ENCODE measurements at regions not wholly inside any gene's neighbourhood (a gene's known extent, or its start where the extent isn't known, plus 50 kb on each side); places are given as distances from the start of the nearest gene placed in this dataset.

GRCh38 chr4:38585871-38586270 lies 78.1 kb upstream of the KLF3 start:
- TF ChIP-seq SPI1 (IDR thresholded peaks at IDR 0.05; ENCODE audit: borderline replicate concordance, low read depth) (0 out of 2 replicates have a peak, but pooled peaks have one; percentile 19), REST (IDR thresholded peaks at IDR 0.05; ENCODE audit: insufficient replicate concordance, low read depth) (no peak)
- Histone ChIP-seq H3K27ac (replicated peaks) (no peak overlapping the region), H3K27me3 (ENCODE audit: insufficient read depth, poor library complexity, severe bottlenecking) (no peaks in the 10 kb centered on the region), H3K4me3 (replicated peaks; ENCODE audit: insufficient read depth, low read length) (no peak overlapping the region)
- no peak for DNase-seq (ENCODE audit: low read depth in 1 of 2, low spot score in 1 of 2)

- DNase-seq (ENCODE audit: low read depth in 1 of 2, low spot score in 1 of 2) = no peak
- H3K27ac ChIP-seq (replicated peaks) = no peak overlapping the region
- TF ChIP-seq REST (IDR thresholded peaks at IDR 0.05; ENCODE audit: insufficient replicate concordance, low read depth) (no peak), POLR2AphosphoS5 (IDR thresholded peaks at IDR 0.05; ENCODE audit: low read depth) (no peak), SPI1 (IDR thresholded peaks at IDR 0.05; ENCODE audit: borderline replicate concordance, low read depth) (no peak), GABPA (IDR thresholded peaks at IDR 0.05; ENCODE audit: low read depth) (no peak), CTCF (IDR thresholded peaks at IDR 0.05; ENCODE audit: insufficient read depth, low read length) (no peak)
These were observed 76.9 kb upstream of the KLF3 start for GRCh38 chr4:38587106-38587505.

GRCh38 chr4:38590046-38590445 lies 74.0 kb upstream of the KLF3 start:
- TF ChIP-seq CTCF (IDR thresholded peaks at IDR 0.05; ENCODE audit: insufficient read depth, low read length) (no peak), SPI1 (IDR thresholded peaks at IDR 0.05; ENCODE audit: borderline replicate concordance, low read depth) (no peak), POLR2AphosphoS5 (IDR thresholded peaks at IDR 0.05; ENCODE audit: low read depth) (no peak), REST (IDR thresholded peaks at IDR 0.05; ENCODE audit: insufficient replicate concordance, low read depth) (no peak), GABPA (IDR thresholded peaks at IDR 0.05; ENCODE audit: low read depth) (no peak)
- DNase-seq (ENCODE audit: low read depth in 1 of 2, low spot score in 1 of 2) = no peak
- Histone ChIP-seq H3K27me3 (ENCODE audit: insufficient read depth, poor library complexity, severe bottlenecking) (no peaks in the 10 kb centered on the region), H3K27ac (replicated peaks) (no peak overlapping the region), H3K4me3 (replicated peaks; ENCODE audit: insufficient read depth, low read length) (no peak overlapping the region)

More at GRCh38 chr4:38587106-38587505, 76.9 kb upstream of the KLF3 start:
- Histone ChIP-seq H3K27me3 (ENCODE audit: insufficient read depth, poor library complexity, severe bottlenecking) (no peaks in the 10 kb centered on the region), H3K4me3 (replicated peaks; ENCODE audit: insufficient read depth, low read length) (no peak overlapping the region)

Measured in HL-60 (cell line).